ENCODE measurements at regions not wholly inside any gene's neighbourhood (a gene's known extent, or its start where the extent isn't known, plus 50 kb on each side); places are given as distances from the start of the nearest gene placed in this dataset.

DNA sequence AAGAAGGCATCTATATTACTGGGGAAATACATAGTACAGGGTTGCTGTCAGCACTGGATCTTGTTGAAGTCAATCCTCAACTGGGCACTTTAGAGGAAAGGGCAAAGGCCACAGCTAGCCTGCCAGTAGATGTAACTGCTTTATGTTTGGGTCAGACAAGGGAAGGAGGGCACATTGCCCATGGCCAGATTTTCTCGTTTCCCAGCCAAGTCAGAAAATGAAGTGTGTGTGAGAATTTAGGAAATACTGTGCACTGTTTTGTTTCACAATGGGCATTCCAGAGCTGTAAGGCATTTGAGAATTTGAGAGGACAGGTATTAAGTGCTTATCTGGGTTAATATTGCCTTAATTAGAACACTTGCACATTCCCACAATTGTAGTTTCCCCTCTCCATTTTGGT, 183.9 kb upstream of the MCHR2 start:
- DNase-seq (ENCODE audit: low read depth), result no peak

GRCh38 chr6:100176951-100177710, 183.1 kb upstream of the MCHR2 start:
- no peak for DNase-seq (ENCODE audit: low read depth)

- no peak for DNase-seq (ENCODE audit: low read depth)
Measured at GRCh38 chr6:100176311-100176950, 182.4 kb upstream of the MCHR2 start.

- no peak for DNase-seq (ENCODE audit: low read depth)
Measured at GRCh38 chr6:100175814-100176310, 181.8 kb upstream of the MCHR2 start.

DNA sequence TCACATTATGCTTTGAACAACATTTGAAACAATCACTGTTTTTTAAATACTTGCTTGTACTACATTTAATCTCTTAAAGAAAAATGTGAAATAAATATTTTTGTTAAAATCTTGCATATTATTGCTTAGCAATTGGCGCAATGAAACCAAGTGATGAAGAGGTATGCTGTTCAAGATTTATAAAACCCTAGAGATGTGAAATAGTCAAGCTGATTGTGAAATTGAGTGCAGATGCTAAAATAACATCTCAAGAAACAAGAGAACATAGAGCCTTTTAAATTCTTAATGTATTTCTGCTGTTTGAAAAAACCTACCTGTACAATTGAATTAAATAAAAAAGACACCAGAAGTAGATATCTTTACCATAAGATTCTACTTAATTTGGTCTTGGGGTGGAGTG, 179.2 kb upstream of the MCHR2 start:
- no peak for DNase-seq (ENCODE audit: low read depth)

- DNase-seq (ENCODE audit: low read depth), result no peak
Measured at GRCh38 chr6:100172322-100172713, 178.3 kb upstream of the MCHR2 start.

DNA sequence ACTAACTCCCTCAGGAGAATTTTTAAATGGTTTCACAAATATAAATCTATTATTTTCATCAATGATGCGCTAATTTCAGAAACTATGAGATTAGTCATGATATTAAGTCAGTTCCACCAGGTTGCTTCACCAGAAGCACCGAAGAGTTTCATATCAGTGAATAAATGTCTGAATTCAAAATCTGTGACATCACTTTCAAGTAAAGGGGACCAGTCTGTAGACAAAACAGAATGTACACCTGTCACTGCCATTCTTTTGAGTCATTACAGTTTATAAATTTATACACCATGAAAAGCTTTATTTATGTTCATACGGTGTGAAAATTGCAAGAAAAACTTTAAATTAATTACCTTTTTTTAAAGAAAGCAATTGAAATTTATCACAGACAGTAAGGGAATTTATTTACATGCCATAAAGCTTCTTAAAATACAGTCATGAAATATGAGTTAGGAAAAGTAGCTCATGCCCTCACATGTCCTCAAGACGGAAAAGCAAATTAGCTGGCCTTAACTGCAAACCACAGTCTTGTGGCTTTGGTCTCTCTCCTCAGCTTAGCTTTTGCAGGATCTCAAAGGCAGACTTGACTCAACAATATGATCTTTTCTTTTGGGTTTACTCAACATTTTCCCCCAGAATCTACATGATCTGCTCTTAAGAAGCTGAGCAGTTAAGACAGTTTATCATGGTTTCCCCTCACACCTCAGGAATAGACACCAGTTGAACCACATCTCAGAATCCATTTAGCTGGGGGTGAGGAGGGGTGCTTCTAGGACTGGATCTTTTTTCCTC, 177.7 kb upstream of the MCHR2 start:
- DNase-seq (ENCODE audit: low read depth), result no peak

- no peak for DNase-seq (ENCODE audit: low read depth)
Measured at GRCh38 chr6:100168148-100168547, 174.1 kb upstream of the MCHR2 start.

- DNase-seq (ENCODE audit: low read depth), result no peak
Measured at GRCh38 chr6:100167585-100167984, 173.6 kb upstream of the MCHR2 start.

DNA sequence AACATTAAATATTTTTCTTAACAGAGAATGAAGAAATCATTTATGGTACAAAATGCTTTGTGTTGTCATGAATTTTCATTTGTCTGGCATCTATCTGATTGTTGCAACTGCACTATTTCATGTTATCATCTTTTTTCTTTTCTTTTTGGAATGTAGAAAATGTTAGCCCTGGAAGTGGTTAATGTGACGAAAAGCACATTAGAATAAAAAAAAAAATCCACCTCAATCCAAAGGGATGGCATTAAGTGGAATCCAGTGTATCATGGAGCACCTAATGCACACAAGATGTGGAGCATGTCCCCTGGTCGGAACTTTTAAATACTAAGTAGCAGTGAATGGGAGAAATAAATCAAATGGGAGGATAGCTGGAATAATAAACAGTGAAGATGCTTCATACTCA, 172.9 kb upstream of the MCHR2 start:
- no peak for DNase-seq (ENCODE audit: low read depth)

DNA sequence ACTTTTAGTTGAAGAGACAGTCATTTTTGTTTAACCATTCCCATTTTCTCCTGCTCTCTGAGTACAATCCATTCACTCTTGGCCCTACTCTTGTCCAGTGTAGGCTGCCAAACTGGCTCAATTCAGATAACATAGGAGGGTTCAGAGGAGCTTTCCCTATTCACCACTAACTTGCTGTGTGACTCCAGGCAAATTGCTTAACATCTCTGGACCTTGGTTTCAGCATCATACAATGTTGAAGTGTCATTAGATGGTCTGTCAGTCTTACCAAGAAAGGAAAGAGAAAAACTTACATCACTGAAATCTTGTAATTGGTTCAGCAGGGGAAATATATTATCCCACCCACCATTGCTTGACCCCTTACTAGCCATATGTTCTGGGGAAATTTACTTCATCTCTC, 171.4 kb upstream of the MCHR2 start:
- no peak for DNase-seq (ENCODE audit: low read depth)

DNA sequence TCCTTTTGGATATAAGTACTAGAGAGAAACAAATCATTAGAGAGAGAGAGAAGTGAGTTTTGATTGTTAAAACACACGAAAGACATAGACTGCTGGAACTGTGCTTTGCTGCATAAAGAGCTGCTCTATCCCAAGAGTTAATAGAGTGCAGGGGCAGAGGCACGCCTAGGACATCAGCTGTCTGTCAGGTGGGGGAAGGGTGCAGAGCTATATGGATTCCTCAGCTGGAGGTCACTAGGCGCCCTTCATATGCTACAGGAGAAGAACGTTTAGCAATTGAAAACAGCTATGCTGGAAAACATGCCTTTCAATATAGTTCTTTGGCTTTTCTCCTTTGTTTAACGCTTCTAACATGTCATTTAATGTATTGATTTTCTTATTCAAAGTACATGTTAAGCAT, 169.0 kb upstream of the MCHR2 start:
- no peak for DNase-seq (ENCODE audit: low read depth)

DNA sequence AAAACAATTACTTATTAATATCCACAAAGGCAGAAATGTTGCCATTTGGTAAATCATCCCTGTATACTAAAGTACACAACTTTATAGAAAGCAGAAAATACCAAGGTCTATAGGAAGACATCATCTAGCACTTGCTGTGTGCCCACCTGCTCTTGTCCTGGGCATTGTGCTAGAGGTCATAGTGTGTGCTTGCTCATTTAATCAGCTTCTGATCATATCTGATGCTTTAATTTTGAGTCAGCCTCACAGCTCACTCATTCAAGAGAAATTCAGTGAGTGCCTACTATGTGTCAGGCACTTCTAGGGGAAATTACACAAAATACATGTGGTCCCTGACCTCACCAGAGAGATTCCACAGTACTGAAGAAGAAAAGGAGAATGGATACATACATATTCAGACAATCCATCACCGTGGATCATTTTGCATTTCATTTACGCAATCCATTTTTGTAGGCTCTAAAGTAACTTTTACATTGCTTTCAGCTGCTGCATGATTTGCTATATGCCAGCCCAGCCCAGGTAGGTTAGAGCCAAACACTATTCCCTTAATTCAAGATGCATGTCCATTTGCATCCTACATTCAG, 167.9 kb upstream of the MCHR2 start:
- no peak for DNase-seq (ENCODE audit: low read depth)

- no peak for DNase-seq (ENCODE audit: low read depth)
Measured at GRCh38 chr6:100160930-100161329, 166.9 kb upstream of the MCHR2 start.

- DNase-seq (ENCODE audit: low read depth), result no peak
Measured at GRCh38 chr6:100155141-100155540, 161.1 kb upstream of the MCHR2 start.

GRCh38 chr6:100153636-100154275, 159.7 kb upstream of the MCHR2 start:
- no peak for DNase-seq (ENCODE audit: low read depth)

DNA sequence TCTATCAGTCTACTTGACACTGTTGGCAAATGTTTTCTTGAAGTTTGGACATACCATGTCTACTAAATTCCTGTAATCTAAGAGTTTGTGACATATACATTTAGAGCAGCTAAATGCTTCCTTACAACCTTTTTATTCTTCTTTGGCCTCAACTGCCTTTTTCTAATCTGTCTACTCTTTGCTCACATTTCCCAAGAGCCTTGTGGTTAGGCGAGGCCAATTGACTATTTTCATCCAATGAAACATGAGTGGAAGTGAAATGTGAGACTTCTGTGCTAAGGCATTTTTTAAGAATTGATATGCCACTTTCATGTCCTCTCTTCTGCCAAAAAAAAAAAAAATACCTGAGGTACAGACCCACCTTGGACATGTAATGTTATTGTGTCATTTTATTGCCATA, 158.2 kb upstream of the MCHR2 start:
- no peak for DNase-seq (ENCODE audit: low read depth)

DNA sequence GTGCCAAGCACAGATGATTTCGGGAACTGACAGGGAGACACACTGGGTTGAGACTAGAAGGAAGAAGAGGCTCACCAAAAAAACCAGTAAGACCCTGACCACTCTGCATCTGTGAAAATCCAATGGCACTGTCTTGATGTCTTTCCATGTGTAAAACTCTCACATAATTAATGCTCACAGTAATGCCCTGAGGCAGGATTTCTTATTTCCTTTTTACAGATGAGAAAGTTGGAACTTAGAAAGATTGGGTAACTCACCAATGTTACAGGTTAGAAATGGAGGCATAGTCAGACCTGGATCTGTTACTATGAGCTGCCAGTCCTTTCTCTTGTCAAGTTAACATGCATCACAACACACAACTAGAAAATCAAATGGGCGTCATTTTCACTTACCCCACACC, 151.0 kb upstream of the MCHR2 start:
- DNase-seq (ENCODE audit: low read depth), result no peak

DNA sequence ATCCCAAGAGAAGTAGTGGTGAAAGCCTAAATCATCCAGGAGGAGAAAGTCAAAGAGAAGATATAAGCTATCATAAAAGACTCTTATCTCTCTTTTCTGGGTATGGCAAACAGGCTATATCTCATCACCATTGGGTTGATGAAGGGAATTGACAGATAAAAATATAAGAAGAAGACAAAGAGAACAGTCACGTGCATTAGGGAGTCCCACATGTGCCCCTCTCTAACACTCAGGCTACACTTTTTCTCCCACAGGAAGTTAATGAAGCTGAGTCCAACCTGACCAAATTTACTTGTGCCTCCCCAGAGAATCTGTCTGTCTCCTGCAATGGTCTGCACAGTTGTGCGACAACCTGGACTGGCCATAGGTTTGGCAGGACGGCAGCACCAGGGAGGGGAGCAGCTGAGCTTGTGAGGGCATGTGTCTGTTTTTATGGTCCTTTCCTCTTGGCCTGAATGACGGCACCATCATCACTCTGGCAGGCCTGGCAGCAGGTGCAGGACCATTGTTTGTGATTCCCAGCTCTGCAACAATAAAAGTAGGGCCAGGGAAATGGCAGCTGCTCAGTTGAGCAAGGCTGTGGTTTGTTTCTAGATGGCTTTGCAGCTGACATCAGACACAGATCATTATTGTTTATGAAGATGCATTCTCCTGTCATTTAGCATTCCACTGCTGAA, 144.5 kb upstream of the MCHR2 start:
- no peak for DNase-seq (ENCODE audit: low read depth)

DNA sequence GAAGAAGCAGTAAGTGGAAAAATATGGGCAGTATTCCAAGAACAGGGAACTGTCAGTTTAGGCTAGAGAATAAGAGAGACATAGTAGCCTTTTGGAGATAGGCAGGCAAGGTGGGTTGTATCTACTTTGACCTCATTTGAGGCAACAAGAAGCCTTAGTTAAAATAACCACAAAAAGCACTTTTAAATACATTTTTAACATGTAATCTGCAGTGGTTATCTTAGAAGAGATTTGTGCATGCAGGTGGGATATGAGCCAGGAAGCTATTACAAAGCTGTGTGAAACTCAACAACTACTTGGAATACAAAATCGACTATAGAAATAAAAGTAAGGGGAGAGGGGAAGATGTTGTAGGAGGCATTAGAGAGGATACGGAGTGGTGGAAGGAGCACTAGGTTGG, 143.7 kb upstream of the MCHR2 start:
- DNase-seq (ENCODE audit: low read depth), result no peak

DNA sequence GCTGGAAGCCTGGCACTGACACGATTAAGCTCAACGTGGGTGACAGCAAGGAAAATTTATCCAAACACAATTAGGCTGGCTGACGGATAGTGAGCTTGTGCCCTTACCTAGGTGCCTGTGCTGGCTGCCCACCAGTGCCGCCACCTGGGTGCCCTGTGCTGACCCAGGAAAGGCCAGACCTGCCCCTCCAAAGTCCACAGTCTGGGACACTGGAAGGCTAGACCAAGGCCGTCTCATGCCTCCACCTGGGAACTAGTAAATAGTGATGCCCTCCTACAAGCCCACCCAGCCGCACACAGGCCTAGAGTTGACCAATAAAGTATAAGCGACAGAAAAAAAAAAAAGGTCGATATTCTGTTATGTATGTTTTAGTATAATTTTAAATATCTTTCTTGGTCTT, 142.6 kb upstream of the MCHR2 start:
- no peak for DNase-seq (ENCODE audit: low read depth)

DNA sequence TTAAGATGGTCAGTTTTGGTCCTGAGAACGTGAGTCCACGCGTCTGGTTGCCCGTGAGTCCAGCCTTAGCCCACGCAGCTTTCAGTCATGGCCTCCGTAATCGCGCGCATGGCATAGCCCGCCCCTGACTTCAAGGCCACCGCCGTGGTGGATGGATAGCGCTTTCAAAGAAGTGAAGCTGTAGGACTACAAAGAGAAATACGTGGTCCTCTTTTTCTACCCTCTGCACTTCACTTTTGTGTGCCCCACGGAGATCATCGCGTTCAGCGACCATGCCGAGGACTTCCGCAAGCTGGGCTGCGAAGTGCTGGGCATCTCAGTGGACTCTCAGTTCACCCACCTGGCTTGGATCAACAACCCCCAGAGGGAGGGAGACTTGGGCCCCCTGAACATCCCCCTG, 142.0 kb upstream of the MCHR2 start:
- no peak for DNase-seq (ENCODE audit: low read depth)

All from activated T-cell treated with anti-CD3 and anti-CD28 coated beads for 24 hours (primary cell).